ENCODE measurements at regions not wholly inside any gene's neighbourhood (a gene's known extent, or its start where the extent isn't known, plus 50 kb on each side); places are given as distances from the start of the nearest gene placed in this dataset.

DNA sequence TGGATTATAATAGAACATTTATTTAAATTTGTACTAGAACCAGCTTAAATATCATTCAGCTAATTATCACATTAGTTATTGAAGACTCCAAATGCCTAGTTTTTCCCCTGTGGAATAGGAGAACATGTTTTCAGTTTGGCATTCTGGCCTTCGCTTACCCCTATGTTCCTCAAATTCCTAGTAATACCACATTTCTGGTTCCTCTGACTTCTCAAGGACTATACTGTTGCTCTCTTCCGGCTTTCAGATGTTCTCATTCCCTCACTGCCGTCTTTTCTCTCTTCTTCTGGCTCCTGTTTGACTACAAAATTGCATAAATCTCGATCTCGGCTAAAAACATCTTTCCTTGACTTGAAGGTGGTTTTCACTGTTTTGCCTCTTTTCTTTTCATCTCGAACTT is 71.8 kb upstream of the KHDRBS2 start:
- Histone ChIP-seq H3K36me3 (ENCODE audit: control insufficient read depth, insufficient read depth, low read length) (no peaks in the 10 kb centered on the region), H3K9me3 (ENCODE audit: control insufficient read depth, insufficient read depth, low read depth, low read length) (peaks cover 5% of the 10 kb centered on the region; the same call in 1 of the 2 replicates), H3K4me3 (ENCODE audit: low read depth in 2 of 2, low read length in 2 of 2) (no peak overlapping the region), H3K27ac (ENCODE audit: low read length) (no peak overlapping the region), H3K27me3 (ENCODE audit: control insufficient read depth, insufficient read depth, low read length) (no peaks in the 10 kb centered on the region), H3K4me1 (ENCODE audit: control insufficient read depth, insufficient read depth, low read length) (no peaks in the 10 kb centered on the region)
- CTCF ChIA-PET = no interaction called here
- DNase-seq (ENCODE audit: low read depth, low spot score) = no peak
- BruUV-seq (replicated peaks) = no TSS peak
- TF ChIP-seq, protein P1, sequence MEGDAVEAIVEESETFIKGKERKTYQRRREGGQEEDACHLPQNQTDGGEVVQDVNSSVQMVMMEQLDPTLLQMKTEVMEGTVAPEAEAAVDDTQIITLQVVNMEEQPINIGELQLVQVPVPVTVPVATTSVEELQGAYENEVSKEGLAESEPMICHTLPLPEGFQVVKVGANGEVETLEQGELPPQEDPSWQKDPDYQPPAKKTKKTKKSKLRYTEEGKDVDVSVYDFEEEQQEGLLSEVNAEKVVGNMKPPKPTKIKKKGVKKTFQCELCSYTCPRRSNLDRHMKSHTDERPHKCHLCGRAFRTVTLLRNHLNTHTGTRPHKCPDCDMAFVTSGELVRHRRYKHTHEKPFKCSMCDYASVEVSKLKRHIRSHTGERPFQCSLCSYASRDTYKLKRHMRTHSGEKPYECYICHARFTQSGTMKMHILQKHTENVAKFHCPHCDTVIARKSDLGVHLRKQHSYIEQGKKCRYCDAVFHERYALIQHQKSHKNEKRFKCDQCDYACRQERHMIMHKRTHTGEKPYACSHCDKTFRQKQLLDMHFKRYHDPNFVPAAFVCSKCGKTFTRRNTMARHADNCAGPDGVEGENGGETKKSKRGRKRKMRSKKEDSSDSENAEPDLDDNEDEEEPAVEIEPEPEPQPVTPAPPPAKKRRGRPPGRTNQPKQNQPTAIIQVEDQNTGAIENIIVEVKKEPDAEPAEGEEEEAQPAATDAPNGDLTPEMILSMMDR (IDR thresholded peaks at IDR 0.05) = no peak
- TF ChIP-seq TCF7L2 (IDR thresholded peaks at IDR 0.05; ENCODE audit: low read depth, low read length) (no peak), SIN3A (IDR thresholded peaks at IDR 0.05; ENCODE audit: borderline replicate concordance, insufficient read depth, low read depth, low read length) (no peak), POLR2AphosphoS5 (IDR thresholded peaks at IDR 0.05; ENCODE audit: low read depth, low read length) (no peak), REST (IDR thresholded peaks at IDR 0.05; ENCODE audit: insufficient read depth in 1 of 2, low read depth in 2 of 2, low read length in 1 of 2) (no peak)
- POLR2A ChIA-PET = interaction anchor here (0.7 kb wide), 1 partner anchor 380 kb away, joined by 3 read pairs; no protein-coding TSS in a partner anchor
- in situ Hi-C loops (cut with HindIII; ENCODE audit: low pct_unique_long_range_greater_than_20kb, low sequenced_read_pairs) = no loop called here
- no peak for ATAC-seq
- intact Hi-C loops (cut with micrococcal nuclease; ENCODE audit: unreplicated experiment) = no loop called here

DNA sequence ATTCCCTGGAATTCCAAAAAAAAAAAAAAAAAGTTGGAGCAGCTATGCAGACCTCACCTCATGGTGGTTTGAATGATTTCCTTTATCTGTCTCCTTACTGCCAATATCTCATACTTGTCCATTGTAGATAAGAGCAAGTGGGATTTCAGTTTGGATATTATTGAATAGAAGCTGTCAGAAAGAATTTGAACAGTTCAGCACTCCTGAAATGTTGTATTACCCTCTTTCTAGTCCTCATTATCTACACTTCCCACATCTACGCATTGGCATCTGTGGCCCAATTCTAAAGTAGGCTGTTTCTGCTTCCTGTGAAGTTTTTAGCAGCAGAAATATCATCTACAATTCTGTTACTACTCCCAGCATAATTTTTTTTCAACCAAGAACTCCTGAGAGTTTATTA is 68.2 kb upstream of the KHDRBS2 start:
- DNase-seq (ENCODE audit: low read depth, low spot score) (no peak), ATAC-seq (no peak)
- no peaks in the 10 kb centered on the region for H3K36me3 ChIP-seq (ENCODE audit: control insufficient read depth, insufficient read depth, low read length)
- in situ Hi-C loops (cut with HindIII; ENCODE audit: low pct_unique_long_range_greater_than_20kb, low sequenced_read_pairs) = no loop called here
- TF ChIP-seq TCF7L2 (IDR thresholded peaks at IDR 0.05; ENCODE audit: low read depth, low read length) = no peak
- TF ChIP-seq REST (IDR thresholded peaks at IDR 0.05; ENCODE audit: insufficient read depth in 1 of 2, low read depth in 2 of 2, low read length in 1 of 2) = no peak
- TF ChIP-seq, protein P1 (IDR thresholded peaks at IDR 0.05) = no peak
- no peak for TF ChIP-seq SIN3A (IDR thresholded peaks at IDR 0.05; ENCODE audit: borderline replicate concordance, insufficient read depth, low read depth, low read length)
- no peak for TF ChIP-seq POLR2AphosphoS5 (IDR thresholded peaks at IDR 0.05; ENCODE audit: low read depth, low read length)
- H3K9me3 ChIP-seq (ENCODE audit: control insufficient read depth, insufficient read depth, low read depth, low read length) = peaks cover 5% of the 10 kb centered on the region; the same call in 1 of the 2 replicates
- H3K4me3 ChIP-seq (ENCODE audit: low read depth in 2 of 2, low read length in 2 of 2) = no peak overlapping the region
- no peaks in the 10 kb centered on the region for H3K27me3 ChIP-seq (ENCODE audit: control insufficient read depth, insufficient read depth, low read length)
- CTCF ChIA-PET = no interaction called here
- BruUV-seq (replicated peaks) = no TSS peak
- intact Hi-C loops (cut with micrococcal nuclease; ENCODE audit: unreplicated experiment) = no loop called here
- POLR2A ChIA-PET = no interaction called here
- no peak overlapping the region for H3K27ac ChIP-seq (ENCODE audit: low read length)
- H3K4me1 ChIP-seq (ENCODE audit: control insufficient read depth, insufficient read depth, low read length) = no peaks in the 10 kb centered on the region
